Gastroesophageal sphincter (tissue), 4 donors: ENCODE measurements at regions not wholly inside any gene's neighbourhood (a gene's known extent, or its start where the extent isn't known, plus 50 kb on each side); places are given as distances from the start of the nearest gene placed in this dataset.

Experiments used
- ATAC-seq: fragments of 150-250 bp; one replicate; pipeline ENCODE4 v1.9.1; 2016; ENCODE audit warnings: mild to moderate bottlenecking, moderate library complexity
- H3K27ac ChIP-seq, 4 donors: fragments of 200-600 bp; sonication (generic) in 3 of 4; 1 replicate in 3 of 4; 2 replicates in 1 of 4; pipeline ENCODE4 v1.5.1; 2016 to 2019
- H3K27me3 ChIP-seq: fragments of 200-600 bp; sonication (generic); one replicate; pipeline ENCODE4 v1.5.1; 2019
- H3K36me3 ChIP-seq, 2 donors: fragments of 200-600 bp; sonication (generic); one replicate each; pipeline ENCODE4 v1.5.1; 2019; ENCODE audit warnings: control low read depth in 1 of 2
- H3K4me1 ChIP-seq, 3 donors: fragments of 200-600 bp; sonication (generic); 1 replicate in 2 of 3; 2 replicates in 1 of 3; pipeline ENCODE4 v1.5.1; 2016 to 2019; ENCODE audit warnings: control low read depth in 2 of 3
- H3K4me3 ChIP-seq, 2 donors: fragments of 200-600 bp; sonication (generic); one replicate each; pipeline ENCODE4 v1.5.1; 2019; ENCODE audit warnings: mild to moderate bottlenecking in 1 of 2, moderate library complexity in 1 of 2
- H3K9me3 ChIP-seq, 3 donors: fragments of 200-600 bp; sonication (generic); one replicate each; pipeline ENCODE4 v1.5.1; 2017 to 2019; ENCODE audit warnings: control low read depth in 2 of 3
- CTCF ChIP-seq, 4 experiments: fragments of 200-600 bp in 2 of 4; fragments of 450-650 bp in 2 of 4; sonication (generic) in 1 of 4; IDR thresholded peaks; one replicate each; pipeline ENCODE4 v1.5.1; 2017 to 2019; ENCODE audit warnings: antibody characterized with exemption in 4 of 4, mild to moderate bottlenecking in 2 of 4, moderate library complexity in 2 of 4
- EP300 ChIP-seq: sonication (generic); formaldehyde crosslinking; IDR thresholded peaks from one replicate; pipeline ENCODE4 v1.6.1; 2017; ENCODE audit warnings: antibody characterized with exemption, mild to moderate bottlenecking
- POLR2A ChIP-seq, 2 donors: fragments of 450-650 bp; IDR thresholded peaks; one replicate each; pipeline ENCODE4 v1.6.1; 2017; ENCODE audit warnings: antibody characterized with exemption in 2 of 2, mild to moderate bottlenecking in 2 of 2, moderate library complexity in 1 of 2
- POLR2AphosphoS5 ChIP-seq: sonication (generic); formaldehyde crosslinking; IDR thresholded peaks from one replicate; pipeline ENCODE4 v1.6.1; 2017; ENCODE audit warnings: antibody characterized with exemption
- whole genome bisulfite sequencing, 2 donors: methylation state at CpG; one replicate each; pipeline ENCODE4 v1.1.5; 2018; ENCODE audit warnings: low coverage in 1 of 2; 5-methylcytosine and 5-hydroxymethylcytosine counted together

GRCh38 chr5:2496126-2496525 is 255.4 kb downstream of the IRX2 start:
- H3K27me3 ChIP-seq = peaks cover 11% of the 10 kb centered on the region
- 84% methylated on average over 6 of the region's 9 CpGs; no CpG with 5 or more reads in 1 of the 2 donors for WGBS, 2 donors
- H3K4me3 ChIP-seq = no peak overlapping the region
- peaks cover 0 to 14% (median 0%) of the 10 kb centered on the region in 3 donors for H3K9me3 ChIP-seq
- TF ChIP-seq EP300 = no peak
- TF ChIP-seq POLR2A (IDR thresholded peaks at IDR 0.05) = no peak
- no peak for TF ChIP-seq CTCF (IDR thresholded peaks at IDR 0.05)
- TF ChIP-seq POLR2AphosphoS5 = no peak
- H3K27ac ChIP-seq = no peak overlapping the region
- H3K4me1 ChIP-seq = no peaks in the 10 kb centered on the region
- no peaks in the 10 kb centered on the region for H3K36me3 ChIP-seq
- ATAC-seq = no peak

GRCh38 chr5:2493356-2493755 is 258.1 kb downstream of the IRX2 start:
- 93 to 98% methylated on average over 3 to 5 of the region's 8 CpGs for WGBS, 2 donors
- no peak overlapping the region for H3K27ac ChIP-seq
- H3K4me1 ChIP-seq = no peaks in the 10 kb centered on the region
- H3K36me3 ChIP-seq = no peaks in the 10 kb centered on the region
- no peak overlapping the region for H3K4me3 ChIP-seq
- H3K27me3 ChIP-seq = peaks cover 11% of the 10 kb centered on the region
- ATAC-seq = no peak
- H3K9me3 ChIP-seq = no peaks in the 10 kb centered on the region
- no peak for TF ChIP-seq EP300

GRCh38 chr5:2492476-2492875 is 259.0 kb downstream of the IRX2 start:
- no peak overlapping the region for H3K27ac ChIP-seq
- H3K36me3 ChIP-seq = no peaks in the 10 kb centered on the region
- H3K4me3 ChIP-seq = no peak overlapping the region
- no peaks in the 10 kb centered on the region for H3K9me3 ChIP-seq
- H3K4me1 ChIP-seq = no peaks in the 10 kb centered on the region
- ATAC-seq = no peak
- 86% methylated on average over 1 of the region's 7 CpGs; no CpG with 5 or more reads in 1 of the 2 donors for WGBS, 2 donors
- TF ChIP-seq POLR2A (IDR thresholded peaks at IDR 0.05) (no peak), EP300 (no peak), CTCF (IDR thresholded peaks at IDR 0.05) (no peak), POLR2AphosphoS5 (no peak)
- H3K27me3 ChIP-seq = peaks cover 11% of the 10 kb centered on the region

- peaks cover 8% of the 10 kb centered on the region for H3K27me3 ChIP-seq
- H3K27ac ChIP-seq = no peak overlapping the region
- H3K9me3 ChIP-seq = no peaks in the 10 kb centered on the region
- H3K36me3 ChIP-seq = no peaks in the 10 kb centered on the region
- TF ChIP-seq CTCF (IDR thresholded peaks at IDR 0.05) (no peak), POLR2AphosphoS5 (no peak), EP300 (no peak), POLR2A (IDR thresholded peaks at IDR 0.05) (no peak)
- H3K4me1 ChIP-seq = no peaks in the 10 kb centered on the region
- 100% methylated on average over 1 of the region's 1 CpG; no CpG with 5 or more reads in 1 of the 2 donors for WGBS, 2 donors
- ATAC-seq = no peak
- H3K4me3 ChIP-seq = no peak overlapping the region
Measured at GRCh38 chr5:2491846-2492245, 259.6 kb downstream of the IRX2 start.

- Histone ChIP-seq H3K4me1 (no peaks in the 10 kb centered on the region), H3K36me3 (no peaks in the 10 kb centered on the region), H3K27me3 (no peaks in the 10 kb centered on the region), H3K27ac (no peak overlapping the region), H3K9me3 (peaks cover 0 to 7% (median 0%) of the 10 kb centered on the region in 3 donors), H3K4me3 (no peak overlapping the region)
- 92 to 100% methylated on average over 5 to 9 of the region's 10 CpGs for WGBS, 2 donors
- TF ChIP-seq EP300 = no peak
- no peak for TF ChIP-seq POLR2AphosphoS5
- ATAC-seq = no peak
Measured at GRCh38 chr5:2489306-2489705, 262.2 kb downstream of the IRX2 start.

GRCh38 chr5:2488593-2488992 is 262.9 kb downstream of the IRX2 start:
- H3K9me3 ChIP-seq = peaks cover 0 to 8% (median 0%) of the 10 kb centered on the region in 3 donors
- 77 to 86% methylated on average over 1 to 8 of the region's 9 CpGs for WGBS, 2 donors
- H3K27ac ChIP-seq = no peak overlapping the region
- ATAC-seq = no peak
- H3K4me3 ChIP-seq = no peak overlapping the region
- TF ChIP-seq POLR2A (IDR thresholded peaks at IDR 0.05) = no peak
- no peak for TF ChIP-seq CTCF (IDR thresholded peaks at IDR 0.05)
- no peak for TF ChIP-seq EP300
- no peak for TF ChIP-seq POLR2AphosphoS5
- no peaks in the 10 kb centered on the region for H3K36me3 ChIP-seq
- H3K27me3 ChIP-seq = no peaks in the 10 kb centered on the region
- H3K4me1 ChIP-seq = no peaks in the 10 kb centered on the region
